ENCODE measurements at regions not wholly inside any gene's neighbourhood (a gene's known extent, or its start where the extent isn't known, plus 50 kb on each side); places are given as distances from the start of the nearest gene placed in this dataset.

GRCh38 chr4:110290511-110290910 lies 92.1 kb upstream of the ELOVL6 start:
- Histone ChIP-seq H2AFZ (ENCODE audit: low read length) (no peak overlapping the region), H4K20me1 (ENCODE audit: control insufficient read depth, extremely low read depth, insufficient read depth, low read length) (no peaks in the 10 kb centered on the region), H3K4me3 (replicated peaks in 1 of 4; ENCODE audit: control extremely low read depth in 1 of 4, insufficient read depth in 1 of 4, low read depth in 3 of 4, low read length in 4 of 4) (no peak overlapping the region), H3K4me1 (ENCODE audit: control insufficient read depth, extremely low read depth, insufficient read depth, low read length) (no peaks in the 10 kb centered on the region), H3K27me3 (ENCODE audit: control insufficient read depth, insufficient read depth, low read length) (no peaks in the 10 kb centered on the region), H3K9ac (ENCODE audit: insufficient read depth, low read length) (no peak overlapping the region), H3K36me3 (ENCODE audit: control insufficient read depth, insufficient read depth, low read length) (no peaks in the 10 kb centered on the region), H3K79me2 (ENCODE audit: control insufficient read depth, insufficient read depth, low read length) (no peaks in the 10 kb centered on the region), H3K4me2 (ENCODE audit: extremely low read depth, insufficient read depth, low read length) (no peak overlapping the region), H3K9me3 (ENCODE audit: control insufficient read depth, insufficient read depth, low read depth, low read length) (no peaks in the 10 kb centered on the region), H3K27ac (ENCODE audit: insufficient read depth, low read length) (no peak overlapping the region)
- no peak for TF ChIP-seq CTCF (conservative IDR thresholded peaks at IDR 0.05 in 1 of 2, IDR thresholded peaks at IDR 0.05 in 1 of 2; ENCODE audit: low read depth in 1 of 2, low read length in 2 of 2)
- no peak for TF ChIP-seq EZH2 (IDR thresholded peaks at IDR 0.05; ENCODE audit: low read length, missing control alignments)
- DNase-seq (ENCODE audit: low read depth in 2 of 2): no peak

- peak in 1 of 2 donors; percentile 51 for DNase-seq (ENCODE audit: low read depth in 2 of 2)
- Histone ChIP-seq H2AFZ (ENCODE audit: low read length) (no peak overlapping the region), H3K27me3 (ENCODE audit: control insufficient read depth, insufficient read depth, low read length) (no peaks in the 10 kb centered on the region), H3K79me2 (ENCODE audit: control insufficient read depth, insufficient read depth, low read length) (no peaks in the 10 kb centered on the region), H3K27ac (ENCODE audit: insufficient read depth, low read length) (no peak overlapping the region), H3K4me1 (ENCODE audit: control insufficient read depth, extremely low read depth, insufficient read depth, low read length) (no peaks in the 10 kb centered on the region), H3K9ac (ENCODE audit: insufficient read depth, low read length) (no peak overlapping the region), H3K4me3 (replicated peaks in 1 of 4; ENCODE audit: control extremely low read depth in 1 of 4, insufficient read depth in 1 of 4, low read depth in 3 of 4, low read length in 4 of 4) (no peak overlapping the region), H3K36me3 (ENCODE audit: control insufficient read depth, insufficient read depth, low read length) (no peaks in the 10 kb centered on the region), H4K20me1 (ENCODE audit: control insufficient read depth, extremely low read depth, insufficient read depth, low read length) (no peaks in the 10 kb centered on the region), H3K9me3 (ENCODE audit: control insufficient read depth, insufficient read depth, low read depth, low read length) (no peaks in the 10 kb centered on the region), H3K4me2 (ENCODE audit: extremely low read depth, insufficient read depth, low read length) (no peak overlapping the region)
- TF ChIP-seq CTCF (conservative IDR thresholded peaks at IDR 0.05 in 1 of 2, IDR thresholded peaks at IDR 0.05 in 1 of 2; ENCODE audit: low read depth in 1 of 2, low read length in 2 of 2) (no peak), EZH2 (IDR thresholded peaks at IDR 0.05; ENCODE audit: low read length, missing control alignments) (no peak)
Observed at GRCh38 chr4:110289601-110290100, 91.2 kb upstream of the ELOVL6 start.

- Histone ChIP-seq H3K79me2 (ENCODE audit: control insufficient read depth, insufficient read depth, low read length) (no peaks in the 10 kb centered on the region), H3K4me2 (ENCODE audit: extremely low read depth, insufficient read depth, low read length) (no peak overlapping the region), H2AFZ (ENCODE audit: low read length) (no peak overlapping the region), H4K20me1 (ENCODE audit: control insufficient read depth, extremely low read depth, insufficient read depth, low read length) (no peaks in the 10 kb centered on the region), H3K9ac (ENCODE audit: insufficient read depth, low read length) (no peak overlapping the region), H3K4me1 (ENCODE audit: control insufficient read depth, extremely low read depth, insufficient read depth, low read length) (no peaks in the 10 kb centered on the region), H3K4me3 (replicated peaks in 1 of 4; ENCODE audit: control extremely low read depth in 1 of 4, insufficient read depth in 1 of 4, low read depth in 3 of 4, low read length in 4 of 4) (no peak overlapping the region), H3K36me3 (ENCODE audit: control insufficient read depth, insufficient read depth, low read length) (no peaks in the 10 kb centered on the region), H3K9me3 (ENCODE audit: control insufficient read depth, insufficient read depth, low read depth, low read length) (no peaks in the 10 kb centered on the region), H3K27me3 (ENCODE audit: control insufficient read depth, insufficient read depth, low read length) (no peaks in the 10 kb centered on the region), H3K27ac (ENCODE audit: insufficient read depth, low read length) (no peak overlapping the region)
- TF ChIP-seq CTCF (conservative IDR thresholded peaks at IDR 0.05 in 1 of 2, IDR thresholded peaks at IDR 0.05 in 1 of 2; ENCODE audit: low read depth in 1 of 2, low read length in 2 of 2) (no peak), EZH2 (IDR thresholded peaks at IDR 0.05; ENCODE audit: low read length, missing control alignments) (no peak)
- peak; percentile 85 to 88 for DNase-seq (ENCODE audit: low read depth in 2 of 2)
Observed at GRCh38 chr4:110287130-110287529, 88.7 kb upstream of the ELOVL6 start.

All from fibroblast of lung (primary cell).